NCI-H82 treated with DMSO at 0.1 percent for 48 hours (cell line): ENCODE measurements at regions not wholly inside any gene's neighbourhood (a gene's known extent, or its start where the extent isn't known, plus 50 kb on each side); places are given as distances from the start of the nearest gene placed in this dataset.

ENCODE experiments used
- DNase-seq: peaks from one replicate; lab custom pipeline; 2025; ENCODE audit not compliant: unreplicated experiment; lab: John Stamatoyannopoulos, UW

DNA sequence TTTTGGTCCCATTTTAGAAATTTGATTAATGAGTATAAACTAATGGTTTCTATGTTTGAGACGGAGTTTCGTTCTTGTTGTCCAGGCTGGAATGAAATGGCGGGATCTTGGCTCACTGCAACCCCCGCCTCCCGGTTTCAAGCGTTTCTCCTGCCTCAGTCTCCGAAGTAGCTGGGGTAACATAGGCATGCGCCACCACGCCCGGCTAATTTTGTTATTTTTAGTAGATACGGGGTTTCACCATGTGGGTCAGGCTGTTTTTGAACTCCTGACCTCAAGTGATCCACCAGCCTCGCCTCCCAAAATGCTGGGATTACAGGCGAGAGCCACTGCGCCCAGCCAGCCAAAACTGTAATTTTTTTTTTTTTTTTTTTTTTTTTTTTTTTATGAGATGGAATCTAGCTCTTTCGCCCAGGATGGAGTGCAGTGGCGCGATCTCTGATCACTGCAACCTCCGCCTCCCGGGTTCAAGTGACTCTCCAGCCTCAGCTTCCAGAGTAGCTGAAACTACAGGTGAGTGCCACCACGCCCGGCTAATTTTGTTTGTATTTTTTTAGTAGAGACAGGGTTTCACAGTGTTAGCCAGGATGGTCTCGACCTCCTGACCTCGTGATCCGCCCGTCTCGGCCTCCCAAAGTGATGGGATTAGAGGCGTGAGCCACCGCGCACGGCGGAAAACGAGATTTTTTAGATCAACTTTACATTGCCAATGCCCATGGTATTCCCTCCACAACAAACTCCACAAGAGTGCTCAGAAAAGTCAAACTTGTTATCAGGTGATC lies 127.8 kb downstream of the HFE start:
- no peak for DNase-seq

DNA sequence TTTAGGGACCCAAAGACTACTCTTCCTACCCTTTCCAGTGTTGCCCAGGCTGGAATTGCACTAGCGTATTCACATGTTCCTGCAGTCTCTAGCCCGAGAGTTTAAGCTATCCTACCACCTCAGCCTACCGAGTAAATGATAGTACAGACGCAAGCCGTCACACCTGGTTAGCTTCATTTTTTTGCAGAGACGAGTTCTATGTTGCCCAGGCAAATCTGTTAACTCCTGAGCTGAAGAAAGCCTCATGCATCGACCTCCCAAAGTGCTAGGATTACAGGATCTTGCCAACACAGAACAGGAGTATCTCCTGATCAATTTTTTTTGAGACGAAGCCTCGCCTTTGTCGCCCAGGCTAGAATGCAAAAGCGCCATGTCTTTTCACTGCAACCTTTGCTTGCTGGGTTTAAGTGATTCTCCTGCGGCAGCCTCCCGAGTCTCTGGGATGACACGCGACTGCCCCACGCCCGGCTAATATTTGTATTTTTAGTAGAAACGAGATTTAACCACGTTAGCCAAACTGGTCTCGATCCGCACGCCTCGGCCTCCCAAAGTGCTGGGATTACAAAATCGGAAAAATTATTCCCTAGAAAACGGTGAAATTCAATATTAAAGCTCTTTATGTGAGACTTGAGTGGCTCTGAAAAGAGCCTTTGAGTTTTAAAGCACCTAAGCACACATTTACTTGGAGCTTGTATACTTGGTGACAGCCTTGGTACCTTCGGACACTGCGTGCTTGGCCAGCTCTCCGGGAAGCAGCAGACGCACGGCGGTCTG lies 128.5 kb downstream of the HFE start:
- peak; percentile 75 for DNase-seq

DNA sequence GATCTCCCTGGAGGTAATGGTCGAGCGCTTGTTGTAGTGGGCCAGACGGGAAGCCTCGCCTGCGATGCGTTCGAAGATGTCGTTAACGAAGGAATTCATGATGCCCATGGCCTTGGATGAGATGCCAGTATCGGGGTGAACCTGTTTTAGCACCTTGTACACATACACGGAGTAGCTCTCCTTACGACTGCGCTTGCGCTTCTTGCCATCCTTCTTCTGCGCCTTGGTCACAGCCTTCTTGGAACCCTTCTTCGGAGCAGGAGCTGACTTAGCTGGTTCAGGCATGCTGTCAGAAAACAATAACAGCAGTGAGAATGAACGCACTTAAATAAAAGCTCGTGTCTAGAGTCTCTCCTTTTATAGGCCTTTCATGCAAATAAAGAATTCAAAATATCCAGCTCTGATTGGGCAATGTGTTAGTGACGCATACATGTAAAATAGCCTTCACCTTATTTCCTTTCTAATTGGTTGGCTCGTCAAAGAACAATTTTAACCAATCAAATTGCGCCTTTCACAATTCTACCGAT lies 129.2 kb downstream of the HFE start:
- DNase-seq: peak; percentile 99

DNA sequence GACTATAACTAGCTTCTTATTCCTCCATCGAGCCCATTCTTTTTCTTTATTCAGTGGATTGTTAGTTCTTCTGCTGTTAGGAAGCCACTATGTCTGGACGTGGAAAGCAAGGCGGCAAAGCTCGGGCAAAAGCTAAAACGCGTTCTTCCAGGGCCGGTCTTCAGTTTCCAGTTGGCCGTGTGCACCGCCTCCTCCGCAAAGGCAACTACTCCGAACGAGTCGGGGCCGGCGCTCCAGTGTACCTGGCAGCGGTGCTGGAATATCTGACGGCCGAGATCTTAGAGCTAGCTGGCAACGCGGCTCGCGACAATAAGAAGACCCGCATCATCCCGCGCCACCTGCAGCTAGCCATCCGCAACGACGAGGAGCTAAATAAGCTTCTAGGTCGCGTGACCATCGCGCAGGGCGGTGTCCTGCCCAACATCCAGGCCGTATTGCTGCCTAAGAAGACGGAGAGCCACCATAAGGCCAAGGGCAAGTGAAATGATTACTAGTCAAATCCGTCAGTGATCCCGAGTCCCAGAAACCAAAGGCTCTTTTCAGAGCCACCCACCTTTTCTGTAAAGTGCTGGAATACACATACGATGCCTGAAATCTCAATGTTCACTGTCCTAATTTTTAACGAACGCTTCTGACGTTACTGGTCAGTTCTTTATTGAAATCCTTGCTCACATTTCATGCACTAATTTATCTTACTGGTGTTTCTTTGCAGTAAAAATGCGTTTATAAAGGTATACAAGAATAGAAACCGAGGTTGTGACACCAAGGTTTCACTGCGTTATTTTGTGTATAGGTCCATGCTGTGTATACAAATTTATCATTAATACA lies 129.9 kb downstream of the HFE start:
- peak; percentile 99 for DNase-seq

DNA sequence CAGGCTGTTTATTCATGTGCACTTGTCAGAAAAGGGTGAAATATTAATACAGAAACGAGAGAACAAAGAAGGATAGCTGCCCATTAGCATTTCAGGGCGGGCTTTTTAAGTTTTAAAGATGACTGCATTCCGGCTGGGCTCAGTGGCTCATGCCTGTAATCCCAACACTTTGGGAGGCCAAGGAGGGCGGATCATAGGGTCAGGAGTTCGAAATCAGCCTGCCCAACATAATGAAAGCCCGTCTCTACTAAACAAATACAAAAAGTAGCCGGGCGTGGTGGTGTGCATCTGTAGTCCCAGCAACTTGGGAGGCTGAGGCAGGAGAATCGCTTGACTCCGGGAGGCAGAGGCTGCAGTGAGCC lies 130.5 kb downstream of the HFE start:
- peak; percentile 73 for DNase-seq

- DNase-seq: peak; percentile 23
Measured at GRCh38 chr6:26218824-26219223, 131.6 kb downstream of the HFE start.

DNA sequence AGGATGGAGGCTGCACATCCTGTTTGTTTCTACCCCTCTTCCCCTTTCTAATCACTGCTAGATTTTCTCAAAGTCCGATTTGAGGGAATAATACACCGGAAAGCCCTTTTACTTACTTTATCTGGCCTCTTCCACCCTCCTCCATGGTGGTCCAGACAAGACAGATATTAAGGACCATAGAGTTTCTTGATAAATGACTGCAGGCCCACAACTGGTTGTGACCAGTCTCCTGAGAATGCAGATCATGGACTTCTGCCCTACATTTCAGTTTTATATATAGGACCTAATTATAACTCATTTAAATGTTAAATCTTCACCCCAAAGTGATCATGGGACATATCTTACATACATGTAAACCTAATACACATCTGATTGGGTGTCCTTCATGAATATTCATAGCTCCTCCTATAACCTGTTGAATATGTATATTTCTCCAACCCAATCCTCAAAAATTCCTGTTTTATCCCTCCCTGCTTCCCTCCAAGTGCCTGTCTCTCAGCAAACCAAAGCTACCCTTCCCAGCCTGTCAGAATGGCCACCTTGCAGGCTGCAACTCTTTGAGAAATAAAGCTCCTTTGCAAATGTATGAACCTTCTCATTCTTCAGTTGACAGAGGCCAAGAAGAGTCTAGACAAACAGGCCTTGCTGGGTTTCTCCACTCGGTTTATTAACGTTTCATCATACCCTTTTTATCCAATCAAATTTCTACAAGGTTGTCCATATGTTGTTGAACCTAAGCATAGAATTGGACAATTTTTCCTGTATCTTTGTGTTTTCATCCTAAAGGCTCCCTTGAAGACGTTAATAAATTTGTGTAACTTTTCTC lies 133.1 kb downstream of the HFE start:
- DNase-seq: no peak

- DNase-seq: no peak
Measured at GRCh38 chr6:26221186-26221585, 134.0 kb downstream of the HFE start.

- DNase-seq: no peak
Measured at GRCh38 chr6:26222571-26222970, 135.3 kb downstream of the HFE start.

DNA sequence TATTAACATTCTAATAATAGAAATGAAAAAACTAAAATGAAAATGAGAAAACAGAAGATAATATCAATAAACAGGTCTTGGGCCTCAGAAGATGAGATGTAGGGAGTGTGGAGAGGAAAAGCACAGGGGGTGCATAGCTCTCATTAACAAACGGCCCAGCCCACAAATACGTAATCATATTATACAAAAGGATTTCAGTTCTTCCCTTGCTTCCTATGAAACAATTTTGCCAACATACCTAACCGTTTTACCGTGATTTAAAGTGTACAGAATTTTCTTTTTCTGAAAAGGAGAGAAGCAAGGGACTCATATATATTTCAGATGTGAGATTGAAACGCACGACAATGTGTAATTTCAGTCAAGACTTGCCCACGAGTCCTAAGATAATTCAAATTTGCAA lies 136.0 kb downstream of the HFE start:
- DNase-seq: no peak

- no peak for DNase-seq
Measured at GRCh38 chr6:26223650-26224546, 136.7 kb downstream of the HFE start.

DNA sequence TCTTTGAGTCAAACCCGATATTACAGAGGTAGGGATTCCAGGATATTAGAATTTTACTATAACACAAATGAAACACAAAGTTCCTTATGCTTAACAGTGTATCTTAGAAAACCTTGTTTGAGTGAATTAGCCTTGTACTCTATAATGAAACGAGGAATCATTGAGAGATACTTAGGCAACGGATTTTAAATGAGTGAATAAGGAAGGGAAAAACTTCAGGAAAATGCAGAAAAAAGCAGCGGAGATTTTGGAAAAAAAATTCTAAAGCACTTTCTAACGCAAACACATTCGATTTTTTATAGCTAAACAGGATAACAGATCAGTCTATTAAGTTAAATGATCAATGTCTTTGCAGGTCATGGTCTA lies 137.3 kb downstream of the HFE start:
- no peak for DNase-seq

DNA sequence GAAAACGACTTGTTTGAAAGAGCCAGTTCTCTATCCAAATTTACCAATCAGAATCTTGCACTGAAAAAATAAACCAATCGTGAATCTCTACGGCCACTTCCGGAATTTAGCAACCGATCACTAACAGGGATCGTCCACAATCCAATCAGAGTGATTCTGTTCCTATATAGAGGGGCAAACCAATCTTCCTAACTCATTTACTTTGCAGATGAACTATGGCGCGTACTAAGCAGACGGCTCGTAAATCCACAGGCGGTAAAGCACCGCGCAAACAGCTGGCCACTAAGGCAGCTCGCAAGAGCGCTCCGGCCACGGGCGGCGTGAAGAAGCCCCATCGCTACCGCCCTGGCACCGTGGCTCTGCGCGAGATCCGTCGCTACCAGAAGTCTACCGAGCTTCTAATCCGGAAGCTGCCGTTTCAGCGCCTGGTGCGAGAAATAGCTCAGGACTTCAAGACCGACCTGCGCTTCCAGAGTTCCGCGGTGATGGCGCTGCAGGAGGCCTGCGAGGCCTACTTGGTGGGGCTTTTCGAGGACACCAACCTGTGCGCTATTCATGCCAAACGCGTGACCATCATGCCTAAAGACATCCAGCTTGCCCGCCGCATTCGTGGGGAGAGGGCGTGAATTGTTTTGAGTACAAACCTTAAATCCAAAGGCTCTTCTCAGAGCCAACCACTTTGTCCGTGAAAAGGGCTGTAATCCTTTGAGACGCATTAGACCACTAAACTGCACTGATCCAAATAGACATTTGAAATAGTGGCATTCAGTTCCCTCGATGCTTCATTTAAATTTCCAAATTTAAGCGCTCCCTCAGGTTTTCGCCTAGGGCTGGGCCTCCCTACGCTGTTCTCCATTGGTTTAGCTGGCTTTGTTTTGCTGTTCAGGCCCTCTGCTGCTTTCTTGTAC lies 138.0 kb downstream of the HFE start:
- no peak for DNase-seq

GRCh38 chr6:26225848-26226578 lies 138.8 kb downstream of the HFE start:
- DNase-seq: no peak

DNA sequence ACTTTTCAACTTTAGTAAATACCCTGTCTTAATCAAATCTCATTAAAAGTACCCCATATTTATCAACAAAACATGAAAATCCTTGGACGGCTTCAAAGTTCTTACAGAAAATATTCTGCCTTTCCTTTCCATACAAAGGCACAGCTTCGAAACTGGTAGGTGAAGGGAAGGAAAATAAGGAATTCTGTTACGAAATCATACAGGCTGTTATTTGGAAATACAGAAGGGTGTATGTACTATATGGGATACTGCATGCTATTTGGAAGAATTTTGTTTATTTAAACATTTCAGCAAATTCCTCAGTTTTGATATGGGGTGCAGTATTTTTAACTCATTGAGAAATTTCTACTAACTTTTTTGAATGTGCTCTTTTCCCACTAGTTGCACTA lies 138.4 kb upstream of the BTN3A2 start:
- DNase-seq: no peak

GRCh38 chr6:26230351-26230750 lies 134.6 kb upstream of the BTN3A2 start:
- DNase-seq: no peak

GRCh38 chr6:26231006-26231587 lies 133.9 kb upstream of the BTN3A2 start:
- no peak for DNase-seq
